ENCODE measurements at regions not wholly inside any gene's neighbourhood (a gene's known extent, or its start where the extent isn't known, plus 50 kb on each side); places are given as distances from the start of the nearest gene placed in this dataset.

GRCh38 chr1:238998577-238998976, 387.8 kb upstream of the CHRM3 start:
- Histone ChIP-seq H3K9me3 (replicated peaks in 1 of 3) (no peaks in the 10 kb centered on the region), H3K27me3 (no peaks in the 10 kb centered on the region), H3K27ac (no peak overlapping the region), H3K4me1 (replicated peaks in 1 of 2) (no peaks in the 10 kb centered on the region), H3K4me3 (no peak overlapping the region), H3K36me3 (replicated peaks in 1 of 2) (no peaks in the 10 kb centered on the region)
- WGBS, 4 donors: 38 to 51% (median 48%) methylated on average over 3 of the region's 3 CpGs
- DNase-seq: no peak
- intact Hi-C loops (cut with DNase I): no loop called here
- no peak for TF ChIP-seq POLR2A (IDR thresholded peaks at IDR 0.05)
- no peak for TF ChIP-seq CTCF (IDR thresholded peaks at IDR 0.05)

GRCh38 chr1:238991765-238992495, 394.4 kb upstream of the CHRM3 start:
- Histone ChIP-seq H3K4me3 (no peak overlapping the region), H3K27me3 (no peaks in the 10 kb centered on the region), H3K9me3 (replicated peaks in 1 of 3) (no peaks in the 10 kb centered on the region), H3K27ac (no peak overlapping the region), H3K36me3 (replicated peaks in 1 of 2) (no peaks in the 10 kb centered on the region), H3K4me1 (replicated peaks in 1 of 2) (no peaks in the 10 kb centered on the region)
- intact Hi-C loops (cut with DNase I): no loop called here
- TF ChIP-seq CTCF (IDR thresholded peaks at IDR 0.05) (no peak), POLR2A (IDR thresholded peaks at IDR 0.05) (no peak)
- no peak for DNase-seq
- WGBS, 4 donors: 67 to 78% (median 72%) methylated on average over 6 of the region's 6 CpGs

- no peak overlapping the region for H3K4me3 ChIP-seq
- DNase-seq: no peak
- H3K4me1 ChIP-seq (replicated peaks in 1 of 2): no peaks in the 10 kb centered on the region
- no peak overlapping the region for H3K27ac ChIP-seq
- WGBS, 4 donors: 78 to 87% (median 79%) methylated on average over 2 of the region's 2 CpGs
- H3K27me3 ChIP-seq: no peaks in the 10 kb centered on the region
- no peaks in the 10 kb centered on the region for H3K9me3 ChIP-seq (replicated peaks in 1 of 3)
- intact Hi-C loops (cut with DNase I): no loop called here
- H3K36me3 ChIP-seq (replicated peaks in 1 of 2): no peaks in the 10 kb centered on the region
- no peak for TF ChIP-seq CTCF (IDR thresholded peaks at IDR 0.05)
- TF ChIP-seq POLR2A (IDR thresholded peaks at IDR 0.05): no peak
Observed at GRCh38 chr1:238985312-238985711, 401.1 kb upstream of the CHRM3 start.

GRCh38 chr1:238982736-238983135, 403.6 kb upstream of the CHRM3 start:
- Histone ChIP-seq H3K9me3 (replicated peaks in 1 of 3) (no peaks in the 10 kb centered on the region), H3K4me3 (no peak overlapping the region), H3K36me3 (replicated peaks in 1 of 2) (no peaks in the 10 kb centered on the region), H3K27ac (no peak overlapping the region), H3K27me3 (no peaks in the 10 kb centered on the region), H3K4me1 (replicated peaks in 1 of 2) (no peaks in the 10 kb centered on the region)
- WGBS, 4 donors: 40 to 49% (median 46%) methylated on average over 5 of the region's 5 CpGs
- no peak for TF ChIP-seq POLR2A (IDR thresholded peaks at IDR 0.05)
- TF ChIP-seq CTCF (IDR thresholded peaks at IDR 0.05): no peak
- no peak for DNase-seq
- intact Hi-C loops (cut with DNase I): no loop called here

All from adrenal gland (tissue), 9 donors.